ENCODE measurements at regions not wholly inside any gene's neighbourhood (a gene's known extent, or its start where the extent isn't known, plus 50 kb on each side); places are given as distances from the start of the nearest gene placed in this dataset.
A peak's percentile ranks its signal among the peaks of the same experiment; 100 is the strongest.

DNA sequence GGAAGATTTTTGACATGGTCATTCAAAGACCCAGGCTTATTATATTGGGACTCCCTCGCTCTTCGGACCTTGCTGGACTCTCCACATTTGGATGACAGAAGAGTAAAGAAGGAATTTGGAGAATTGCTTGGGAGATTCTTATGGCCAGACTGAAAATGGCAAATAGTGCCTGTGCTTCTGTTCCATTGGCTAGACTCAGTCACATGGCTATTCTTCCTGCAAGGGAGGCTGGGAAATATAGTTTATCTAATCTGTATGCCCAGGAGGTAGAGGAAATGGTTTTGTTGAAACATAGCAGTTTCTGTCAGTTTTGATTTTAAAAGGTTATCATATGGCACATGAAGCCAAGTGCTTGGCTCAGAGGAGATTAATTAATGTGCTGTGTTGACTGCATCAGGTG, 286.6 kb upstream of the JAG1 start:
- DNase-seq, result no peak

- DNase-seq, result no peak
Observed at GRCh38 chr20:10961651-10962288, 288.0 kb upstream of the JAG1 start.

GRCh38 chr20:10962937-10963336, 289.1 kb upstream of the JAG1 start:
- no peak for DNase-seq

DNA sequence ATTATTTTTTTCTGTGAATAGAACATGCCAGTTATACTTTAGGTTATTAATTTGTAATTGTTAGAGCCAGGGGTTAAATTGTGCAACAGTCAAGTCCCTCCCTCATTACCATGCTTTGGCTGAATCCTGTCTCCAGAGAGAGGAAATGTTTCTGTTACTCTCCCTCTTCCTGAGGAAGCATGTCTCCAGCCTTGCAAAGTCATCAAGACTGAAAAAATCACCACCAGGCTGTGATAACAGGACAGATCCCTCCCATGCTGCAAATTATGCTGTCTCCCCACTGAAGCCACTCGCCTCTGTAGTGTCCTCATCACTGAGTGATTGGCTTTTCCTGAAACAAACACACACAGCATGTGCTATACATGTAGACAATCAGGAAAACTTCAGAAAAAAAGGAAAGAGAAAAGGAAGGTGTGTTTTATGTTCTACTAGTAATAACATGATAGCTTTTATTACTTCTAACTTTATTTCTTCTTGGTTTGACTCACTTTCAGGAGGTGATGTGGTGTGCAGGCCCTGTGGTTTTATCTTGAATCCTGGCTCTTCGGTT, 290.0 kb upstream of the JAG1 start:
- no peak for DNase-seq

DNA sequence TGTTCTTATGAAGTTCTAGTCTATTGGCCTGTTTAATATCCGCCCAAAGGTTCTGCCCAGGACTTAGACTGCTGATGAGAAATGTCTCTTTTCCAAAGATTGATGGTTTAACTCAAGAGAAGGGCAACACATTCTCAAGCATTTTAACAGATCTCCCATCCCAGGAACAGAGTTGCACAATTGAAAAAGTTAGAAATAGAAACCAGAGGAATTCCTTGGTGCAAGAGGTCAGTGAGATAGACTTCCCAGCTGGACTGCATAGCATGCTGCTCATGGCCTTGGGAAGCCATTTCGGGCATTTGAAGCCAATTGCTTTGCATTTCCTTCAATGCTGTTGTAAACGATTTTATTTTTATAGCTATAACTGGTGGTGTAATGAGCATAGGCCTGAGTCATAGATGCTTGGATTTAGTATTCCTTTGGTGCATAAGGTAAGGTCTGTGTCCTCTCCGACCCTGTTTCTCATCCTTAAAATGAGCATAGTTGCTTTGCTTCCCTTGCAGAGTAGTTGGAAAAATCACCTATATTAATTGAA, 292.2 kb upstream of the JAG1 start:
- DNase-seq, result no peak

GRCh38 chr20:10970109-10970508, 296.3 kb upstream of the JAG1 start:
- no peak for DNase-seq

DNA sequence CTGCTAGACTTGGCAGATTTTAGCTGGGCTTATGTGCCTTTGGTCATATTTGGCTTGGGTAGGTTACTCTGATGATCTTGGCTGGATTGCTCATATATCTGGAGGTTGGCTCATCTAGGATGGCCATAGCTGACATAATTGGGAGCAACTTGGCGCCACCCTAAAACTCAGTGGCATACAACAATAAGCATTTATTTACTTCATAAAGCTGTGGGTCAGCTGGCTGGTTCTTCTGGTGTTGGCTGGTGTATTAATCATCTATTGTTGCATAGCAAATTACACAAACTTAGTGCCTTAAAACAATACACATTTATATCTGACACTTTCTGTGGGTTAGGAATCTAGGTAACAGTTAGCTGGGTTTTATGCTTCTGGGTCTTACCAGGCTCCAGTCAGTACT, 297.3 kb upstream of the JAG1 start:
- no peak for DNase-seq

GRCh38 chr20:10972219-10972860, 298.5 kb upstream of the JAG1 start:
- no peak for DNase-seq

- DNase-seq, result no peak
Observed at GRCh38 chr20:10976051-10976450, 302.3 kb upstream of the JAG1 start.

DNA sequence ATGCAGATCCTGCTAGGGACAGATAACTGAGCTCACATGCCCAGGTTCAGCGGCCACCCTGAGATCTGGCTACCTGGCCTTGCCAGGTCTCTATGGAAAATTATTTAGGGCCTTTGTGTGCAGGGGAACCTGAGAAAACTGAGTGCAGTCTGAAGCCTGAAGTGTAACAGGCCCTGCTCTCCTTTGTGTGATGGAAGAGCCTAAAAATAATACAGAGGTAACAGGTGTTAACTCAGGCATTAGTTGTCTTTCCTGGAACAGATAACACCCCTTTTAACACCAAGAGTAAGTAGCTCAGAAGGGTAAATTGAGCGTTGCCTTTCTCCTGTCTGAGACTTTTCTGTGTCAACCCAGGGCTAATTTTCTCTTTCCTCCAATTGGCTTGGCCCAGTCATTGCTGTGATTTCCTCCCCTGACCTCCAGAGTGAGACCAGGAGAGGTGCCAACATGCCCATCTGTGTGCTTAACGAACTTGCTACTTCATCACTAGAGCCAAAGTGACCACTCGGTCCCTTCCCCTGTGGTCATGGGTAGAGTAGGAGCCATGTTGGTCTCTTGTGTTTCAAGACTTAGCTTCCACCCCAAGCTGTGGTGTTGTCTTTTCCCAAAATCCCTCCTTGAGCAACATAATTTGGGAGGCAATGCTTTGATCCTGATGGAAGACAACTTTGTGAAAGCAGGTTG, 304.4 kb upstream of the JAG1 start:
- DNase-seq, result no peak

DNA sequence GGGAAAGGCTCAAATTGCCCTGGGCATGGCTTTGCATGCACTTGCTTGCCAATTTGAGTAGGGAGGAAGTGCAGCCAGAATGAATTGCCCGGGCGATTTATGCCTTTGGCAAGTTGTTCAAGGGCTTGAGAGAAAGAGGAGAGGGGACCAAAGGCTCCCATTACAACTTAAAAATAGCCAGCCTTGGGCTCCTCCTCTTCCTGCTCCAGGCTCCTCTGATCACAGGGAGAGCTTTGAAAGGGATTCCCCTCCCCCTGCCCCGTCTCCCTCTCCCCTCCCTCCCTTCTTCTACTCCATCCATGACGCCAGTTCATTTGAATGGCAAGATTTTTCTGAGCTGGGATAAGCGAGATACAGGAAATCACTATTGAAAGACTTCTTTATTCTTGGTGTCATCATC, 304.9 kb upstream of the JAG1 start:
- DNase-seq, result no peak

GRCh38 chr20:10982692-10983091, 308.9 kb upstream of the JAG1 start:
- DNase-seq, result no peak

- DNase-seq, result no peak
Observed at GRCh38 chr20:10984294-10984693, 310.5 kb upstream of the JAG1 start.

DNA sequence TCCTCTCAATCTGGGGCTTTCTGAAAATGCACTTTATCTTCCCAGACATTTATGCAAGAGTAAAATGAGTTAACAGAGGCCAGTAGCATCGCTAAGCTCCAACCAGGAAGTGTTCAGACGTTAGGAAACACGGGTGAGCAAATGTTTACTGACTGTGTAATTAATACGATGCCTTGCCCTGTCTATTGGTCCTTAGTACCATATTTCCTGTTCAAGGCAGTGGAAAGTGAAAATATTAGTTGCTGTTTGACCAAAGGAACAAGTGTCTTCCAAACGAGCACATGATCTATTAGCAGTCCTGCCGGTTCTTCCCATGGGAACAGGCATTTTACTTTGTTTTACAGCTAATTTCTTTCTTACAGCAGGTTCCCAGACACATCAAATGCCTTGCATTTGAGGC, 311.1 kb upstream of the JAG1 start:
- DNase-seq, result no peak

DNA sequence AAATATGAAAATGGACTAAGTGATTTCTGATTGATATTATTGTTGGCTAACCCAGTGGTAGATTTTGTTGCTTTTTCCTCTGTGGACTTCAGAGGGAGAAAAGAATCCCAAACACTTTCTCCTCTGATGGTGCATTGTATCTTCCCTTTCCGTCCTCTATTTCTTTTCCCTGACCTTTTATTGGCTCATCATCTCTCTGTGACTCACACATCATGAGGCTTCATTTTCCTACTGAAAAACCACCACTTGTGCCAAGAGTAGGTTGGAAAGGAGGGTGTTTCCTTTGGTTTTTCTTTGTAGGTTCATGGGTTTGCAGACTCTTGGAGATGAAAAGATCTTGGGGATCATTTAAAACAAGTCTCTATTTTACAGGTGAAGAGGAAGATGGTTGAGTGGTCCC, 311.7 kb upstream of the JAG1 start:
- DNase-seq, result no peak

GRCh38 chr20:10986586-10986985, 312.8 kb upstream of the JAG1 start:
- DNase-seq, result no peak

GRCh38 chr20:10987651-10988383, 314.0 kb upstream of the JAG1 start:
- no peak for DNase-seq

DNA sequence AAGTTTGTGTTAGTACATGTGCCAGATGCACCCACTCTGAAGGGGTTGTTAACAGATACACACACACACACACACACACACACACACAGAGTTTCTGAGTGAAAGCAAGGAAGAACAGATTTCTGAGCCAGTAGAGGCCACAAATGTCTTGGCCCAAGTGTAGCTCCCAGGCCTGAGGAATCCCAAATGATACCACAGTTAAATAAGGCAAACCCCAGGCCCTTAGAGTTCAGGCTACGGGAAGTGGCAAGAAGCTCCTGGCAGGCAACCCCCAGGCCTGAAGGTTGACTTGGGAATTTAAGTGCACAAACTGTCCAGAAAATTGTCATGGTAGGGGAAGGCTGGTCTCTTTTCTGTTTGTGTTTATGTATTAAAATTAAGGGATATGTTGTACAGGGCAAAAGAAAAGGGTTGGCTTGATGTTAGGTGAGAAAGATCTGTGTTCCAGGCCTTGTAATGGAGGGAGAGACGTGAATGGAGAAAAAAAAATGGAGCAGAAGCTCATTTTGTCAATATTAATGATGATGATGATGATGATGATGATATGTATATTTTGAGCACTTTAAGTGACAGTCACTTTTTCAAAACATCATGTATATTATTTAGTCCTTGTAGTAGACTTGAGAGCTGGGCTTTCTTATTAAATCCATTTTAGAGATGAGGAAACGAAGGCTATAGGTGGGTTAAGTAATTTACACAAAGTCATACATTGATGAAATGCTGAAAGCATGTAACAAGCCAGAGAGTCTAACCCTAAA, 317.0 kb upstream of the JAG1 start:
- no peak for DNase-seq

DNA sequence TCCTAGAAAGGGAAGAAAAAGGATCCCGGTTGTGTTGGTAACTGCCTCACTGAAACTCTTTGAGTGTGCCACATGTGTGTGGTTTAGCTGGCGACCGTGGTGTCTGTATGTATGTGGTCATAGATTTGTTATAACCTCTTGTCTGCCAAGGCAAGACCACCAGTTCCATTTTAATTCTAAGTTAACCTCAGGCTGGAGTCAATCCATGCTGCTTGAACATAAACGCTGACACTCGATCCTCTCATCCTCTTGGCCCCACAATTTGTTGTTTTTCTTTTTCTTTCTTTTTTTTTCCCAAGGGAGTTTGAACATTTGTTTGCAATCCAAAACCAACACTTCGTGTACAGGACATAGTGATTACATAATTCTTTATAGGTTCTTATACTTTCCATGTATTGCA, 318.9 kb upstream of the JAG1 start:
- no peak for DNase-seq

DNA sequence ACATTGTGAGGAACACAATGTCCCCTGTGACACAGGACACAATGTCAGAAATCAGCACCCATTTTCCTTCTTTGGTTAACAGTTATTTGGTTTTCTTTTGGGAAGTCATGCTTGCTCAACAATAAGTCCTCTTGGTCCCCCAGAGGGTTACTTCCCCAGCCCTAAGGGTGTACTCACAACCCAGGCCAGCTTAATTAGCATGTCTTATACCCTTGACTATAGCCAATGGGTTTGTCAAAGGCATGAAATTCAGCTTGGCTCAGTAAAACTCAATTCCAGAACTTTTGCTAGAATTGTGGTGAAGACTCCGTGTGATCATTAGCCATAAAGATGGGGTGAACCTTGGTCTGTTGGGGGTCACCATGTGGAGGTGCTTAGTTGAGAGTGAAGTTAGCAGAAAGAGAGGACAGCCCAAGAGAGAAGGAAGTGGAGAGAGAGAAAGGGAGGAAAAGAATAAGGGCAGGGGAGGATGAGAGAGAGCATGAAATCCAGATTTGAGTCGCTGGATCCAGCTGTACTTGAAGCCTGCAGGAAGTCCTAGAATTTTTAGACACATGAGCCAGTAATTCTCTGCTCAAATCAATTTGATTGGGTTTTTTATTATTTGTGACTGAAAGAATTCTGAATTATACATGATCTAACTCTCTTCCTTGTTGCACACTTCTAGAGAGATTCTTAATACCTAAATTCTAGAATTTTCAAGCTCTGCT, 321.3 kb upstream of the JAG1 start:
- no peak for DNase-seq

DNA sequence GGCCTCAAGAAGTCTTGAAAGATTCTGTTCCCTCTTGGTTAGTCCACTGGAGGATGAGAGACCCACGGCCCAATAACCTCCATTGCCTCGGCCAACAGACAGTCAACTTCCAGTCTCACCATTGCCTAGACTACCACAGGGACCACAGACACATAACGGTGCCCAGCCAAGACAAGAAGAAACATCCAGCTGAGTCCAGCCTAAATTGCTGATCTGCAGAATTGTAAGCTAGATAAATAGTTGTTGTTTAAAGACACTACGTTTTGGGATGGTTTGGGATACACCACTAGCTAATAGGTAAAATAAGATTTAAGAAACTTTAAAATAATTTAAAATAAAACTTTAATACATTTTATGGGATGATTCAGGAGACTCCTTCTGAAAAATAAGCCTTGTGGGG, 324.7 kb upstream of the JAG1 start:
- DNase-seq, result no peak

DNA sequence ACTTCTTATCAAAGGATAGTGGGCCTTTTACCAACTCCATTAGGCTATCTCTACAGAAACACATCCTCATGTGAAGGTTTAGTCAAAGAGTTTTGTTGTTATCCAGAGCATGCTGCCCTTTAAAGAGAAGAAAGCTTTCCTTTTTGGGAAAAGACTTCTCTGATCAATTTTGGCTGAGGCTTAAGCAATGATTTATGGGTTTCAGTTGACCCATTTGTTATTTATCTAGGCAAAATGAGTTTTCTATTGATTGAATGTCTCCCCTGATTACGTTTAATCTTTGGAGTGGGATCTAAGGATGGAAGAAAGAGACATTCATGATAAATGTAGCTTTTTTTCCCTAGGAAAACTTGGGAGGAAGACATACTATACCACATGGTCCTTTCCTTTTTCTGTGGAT, 326.6 kb upstream of the JAG1 start:
- DNase-seq, result peak; percentile 11

Measured in retina (tissue), 1 donor.